Fibroblast of mammary gland (primary cell): ENCODE measurements at regions not wholly inside any gene's neighbourhood (a gene's known extent, or its start where the extent isn't known, plus 50 kb on each side); places are given as distances from the start of the nearest gene placed in this dataset.

Experiments
- DNase-seq: peaks from one replicate; pipeline ENCODE4 v3.0.0-alpha.2; 2010; ENCODE audit warnings: low read depth
- H3K4me3 ChIP-seq: 2 replicates; pipeline ENCODE4 v1.5.1; 2011; ENCODE audit warnings: low read depth, mild to moderate bottlenecking, low read length, moderate library complexity; ENCODE audit not compliant: control insufficient read depth
- CTCF ChIP-seq: conservative IDR thresholded peaks from 2 replicates; pipeline ENCODE4 v1.5.1; 2011; ENCODE audit warnings: low read depth, low read length, inconsistent platforms; ENCODE audit not compliant: control insufficient read depth, insufficient read depth

- DNase-seq = no peak
- no peak overlapping the region for H3K4me3 ChIP-seq
- no peak for TF ChIP-seq CTCF
Observed at GRCh38 chr22:47310601-47311000, 548.2 kb downstream of the TBC1D22A start.

GRCh38 chr22:47309946-47310345, 547.5 kb downstream of the TBC1D22A start:
- no peak for TF ChIP-seq CTCF
- DNase-seq = no peak
- H3K4me3 ChIP-seq = no peak overlapping the region

GRCh38 chr22:47309476-47309875, 547.0 kb downstream of the TBC1D22A start:
- TF ChIP-seq CTCF = no peak
- no peak for DNase-seq

DNA sequence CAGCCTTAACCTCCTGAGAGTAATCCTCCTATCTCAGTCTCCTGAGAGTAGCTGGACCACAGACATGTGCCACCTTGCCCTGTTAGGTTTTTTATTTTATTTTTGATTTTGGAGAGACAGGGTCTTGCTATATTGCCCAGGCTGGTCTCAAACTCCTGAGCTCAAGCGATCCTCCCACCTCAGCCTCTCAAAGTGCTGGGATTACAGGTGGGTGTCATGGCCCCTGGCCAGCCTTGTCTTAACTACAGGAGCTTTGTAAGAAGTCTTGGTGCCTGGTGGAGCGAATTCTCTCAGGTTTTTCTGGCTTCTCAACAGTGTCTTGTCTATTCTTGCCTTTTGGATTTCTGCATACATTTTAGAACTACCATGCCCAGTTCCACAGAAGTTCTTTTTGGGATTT, 546.4 kb downstream of the TBC1D22A start:
- TF ChIP-seq CTCF = no peak
- no peak for DNase-seq
- no peak overlapping the region for H3K4me3 ChIP-seq

More at GRCh38 chr22:47309476-47309875, 547.0 kb downstream of the TBC1D22A start:
- no peak overlapping the region for H3K4me3 ChIP-seq

- no peak for DNase-seq
- TF ChIP-seq CTCF = no peak
Observed at GRCh38 chr22:47307822-47308221, 545.4 kb downstream of the TBC1D22A start.

GRCh38 chr22:47307326-47307725, 544.9 kb downstream of the TBC1D22A start:
- no peak for TF ChIP-seq CTCF
- DNase-seq = peak; percentile 55
- H3K4me3 ChIP-seq = no peak overlapping the region

More at GRCh38 chr22:47307822-47308221, 545.4 kb downstream of the TBC1D22A start:
- no peak overlapping the region for H3K4me3 ChIP-seq

DNA sequence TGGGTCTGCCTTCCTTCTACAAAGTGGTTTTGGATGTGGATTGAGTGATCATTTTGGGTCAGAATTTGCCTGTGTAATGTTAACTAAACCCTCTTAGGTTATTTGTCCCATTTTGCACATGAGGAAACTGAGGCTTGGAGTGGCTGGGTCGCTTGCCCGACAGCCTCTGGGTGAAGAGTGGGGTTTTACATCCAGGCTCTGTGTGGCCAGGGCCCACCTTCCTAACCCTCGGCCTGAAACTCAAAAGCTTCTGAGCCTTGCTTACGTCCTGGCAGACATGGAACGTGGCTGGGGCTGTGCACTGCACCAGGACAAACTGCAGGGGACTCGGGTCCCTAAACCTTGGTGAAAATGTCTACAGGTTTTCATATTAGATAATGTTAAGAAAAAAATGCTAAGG, 542.4 kb downstream of the TBC1D22A start:
- no peak for DNase-seq
- no peak overlapping the region for H3K4me3 ChIP-seq
- no peak for TF ChIP-seq CTCF
